HG02610 (cell line): ENCODE measurements at regions not wholly inside any gene's neighbourhood (a gene's known extent, or its start where the extent isn't known, plus 50 kb on each side); places are given as distances from the start of the nearest gene placed in this dataset.

ENCODE experiments used
- ATAC-seq: cut with Tn5 transposase; IDR thresholded peaks from one replicate; pipeline ENCODE4 v1.9.1; 2021; ENCODE audit warnings: mild to moderate bottlenecking, moderate library complexity; ENCODE audit not compliant: unreplicated experiment

DNA sequence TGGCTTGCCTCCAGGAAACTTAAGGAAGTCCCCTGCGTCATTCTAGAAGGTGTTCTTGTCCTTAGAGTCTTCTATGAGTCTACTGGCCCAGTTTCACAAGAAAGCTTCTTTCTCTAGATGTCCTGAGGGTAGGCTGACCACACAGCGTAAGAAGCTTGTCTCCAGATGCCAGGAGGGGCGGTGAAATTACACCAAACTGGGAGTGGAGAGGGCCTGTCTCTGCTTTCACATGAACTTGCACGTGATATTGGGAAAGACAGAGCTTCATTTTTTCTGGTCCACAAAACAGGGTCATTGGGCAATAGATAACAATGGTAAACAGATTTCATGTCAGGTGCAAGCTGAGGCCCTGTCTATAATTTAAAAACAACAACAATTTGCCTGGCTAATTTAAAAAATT is 85.7 kb upstream of the TBX3 start:
- ATAC-seq = no peak

- ATAC-seq = no peak
Measured at GRCh38 chr12:114767906-114768722, 84.1 kb upstream of the TBX3 start.

- ATAC-seq = no peak
Measured at GRCh38 chr12:114767084-114767760, 83.2 kb upstream of the TBX3 start.

DNA sequence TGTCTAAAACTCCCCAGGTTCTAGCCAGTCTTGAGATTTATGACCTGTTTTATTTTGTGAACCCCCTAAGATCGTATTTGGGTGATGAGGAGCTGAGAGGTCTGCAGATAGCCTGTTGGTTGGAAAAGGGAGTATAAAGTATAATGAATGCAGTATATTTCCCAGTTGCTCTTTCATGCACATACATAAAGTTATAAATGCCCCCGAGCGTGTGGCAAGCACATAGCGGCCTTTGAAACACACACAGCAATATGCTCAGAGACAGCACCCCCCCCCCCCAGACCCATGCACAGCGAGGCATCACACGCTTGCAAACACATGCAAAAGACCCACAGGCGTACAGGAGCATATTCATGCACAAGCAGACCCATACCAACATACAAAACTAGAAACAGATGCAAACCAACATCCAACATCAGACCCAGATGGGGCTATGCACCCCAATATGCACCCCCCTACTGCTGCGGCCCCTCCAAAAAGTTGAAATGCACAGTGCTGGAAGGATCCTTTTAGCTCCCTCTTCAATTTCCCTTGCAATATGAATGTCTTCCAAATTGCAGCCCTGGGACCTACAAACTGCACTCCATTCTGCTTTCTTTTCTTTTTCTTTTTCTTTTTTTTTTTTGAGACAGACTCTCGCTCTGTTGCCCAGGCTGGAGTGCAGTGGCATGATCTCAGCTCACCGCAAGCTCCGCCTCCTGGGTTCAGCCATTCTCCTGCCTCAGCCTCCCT is 82.2 kb upstream of the TBX3 start:
- no peak for ATAC-seq

DNA sequence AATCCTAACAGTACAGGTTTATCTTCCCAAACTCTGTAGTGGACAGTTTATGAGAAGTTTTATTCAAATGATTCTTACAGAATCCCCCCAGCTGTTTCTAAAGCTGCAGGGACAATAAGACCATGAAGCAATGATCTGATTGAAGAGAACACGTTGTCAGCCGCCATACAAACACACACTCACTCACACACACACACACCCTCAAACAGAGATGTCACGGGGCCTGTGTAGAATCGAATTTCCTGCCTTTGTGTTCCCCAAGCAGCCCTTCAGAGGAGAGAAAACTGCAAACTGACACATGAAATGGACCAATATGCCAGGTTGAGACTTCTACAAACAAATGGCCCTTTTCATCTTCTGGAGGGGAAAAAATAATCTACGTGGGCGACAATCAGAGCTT is 80.5 kb upstream of the TBX3 start:
- ATAC-seq = no peak

DNA sequence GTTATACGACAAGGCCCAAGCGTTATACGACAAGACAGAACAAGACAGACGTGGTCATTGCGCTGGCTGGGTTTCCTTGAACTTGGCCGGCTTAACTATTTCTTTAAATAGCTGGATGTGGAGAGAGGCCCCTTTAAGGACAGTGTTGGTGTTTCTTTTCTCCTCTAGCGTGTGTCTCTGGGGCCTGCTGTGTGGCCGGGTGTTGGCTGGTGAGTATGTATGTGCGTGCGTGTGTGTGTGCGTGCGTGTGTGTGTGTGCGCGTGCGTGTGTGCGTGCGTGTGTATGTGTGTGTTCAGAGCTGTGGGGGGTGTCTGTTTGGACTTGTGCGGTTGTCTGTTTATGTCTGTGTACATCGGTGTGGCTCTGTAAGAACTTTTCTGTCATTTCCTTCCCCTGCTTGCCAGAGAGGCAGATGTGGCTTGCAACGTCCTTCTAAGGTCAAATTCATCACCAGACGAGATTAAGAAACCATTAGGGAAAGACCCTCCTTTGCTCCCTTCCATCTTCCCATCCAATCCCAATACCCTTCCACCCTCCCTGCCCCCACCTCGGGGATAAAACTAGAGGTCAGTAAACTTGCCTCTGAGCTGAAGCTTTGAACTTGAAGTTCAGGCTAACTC is 78.6 kb upstream of the TBX3 start:
- no peak for ATAC-seq

- ATAC-seq = no peak
Measured at GRCh38 chr12:114760151-114760877, 76.3 kb upstream of the TBX3 start.

- ATAC-seq = no peak
Measured at GRCh38 chr12:114759635-114760034, 75.7 kb upstream of the TBX3 start.

DNA sequence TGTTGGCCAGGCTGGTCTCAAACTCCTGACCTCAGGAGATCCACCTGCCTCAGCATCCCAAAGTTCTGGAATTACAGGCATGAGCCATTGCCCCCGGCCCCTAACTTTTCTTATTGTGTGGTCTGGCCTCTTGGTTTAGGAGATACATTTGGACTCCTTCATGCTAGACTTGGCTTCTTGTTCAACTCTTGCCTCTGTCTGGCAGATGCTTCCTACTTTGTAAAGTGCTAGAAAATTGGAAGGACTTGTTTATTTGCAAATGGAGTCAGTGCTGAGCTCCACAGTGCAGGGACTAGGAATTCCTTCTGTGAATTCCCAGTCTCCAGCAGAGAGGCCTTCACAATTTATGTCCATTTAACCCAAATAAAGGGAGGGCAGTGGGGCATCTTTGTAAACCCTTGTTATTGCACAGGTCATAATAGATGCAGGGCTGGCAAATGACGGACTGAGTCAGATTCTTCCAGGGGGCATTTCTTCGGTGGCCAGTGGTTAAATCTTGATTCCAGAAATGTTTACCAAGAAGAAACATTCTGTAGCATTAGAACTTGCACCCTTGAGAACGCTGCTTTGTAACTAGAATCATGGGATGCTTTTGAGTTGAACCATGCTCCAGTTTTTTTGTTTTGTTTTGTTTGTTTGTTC is 73.8 kb upstream of the TBX3 start:
- ATAC-seq = no peak

DNA sequence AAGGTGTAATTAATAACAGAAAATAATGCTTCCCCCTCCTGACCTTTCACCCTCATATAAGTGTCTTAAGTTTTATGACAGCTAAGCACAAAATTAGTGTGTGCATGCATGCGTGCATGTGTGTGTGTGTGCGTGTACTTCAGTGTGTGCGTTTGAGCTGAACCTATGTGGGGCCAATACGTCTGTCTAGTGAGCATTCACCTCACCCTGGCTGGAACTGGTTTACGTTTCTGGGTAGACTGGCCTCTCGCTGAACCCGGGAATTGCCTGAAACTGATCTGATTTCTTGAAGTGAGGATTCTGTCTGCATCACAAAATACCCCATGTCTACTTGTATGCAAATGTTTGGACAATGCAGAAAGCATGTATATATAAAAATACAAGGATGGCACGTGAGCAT is 68.2 kb upstream of the TBX3 start:
- ATAC-seq = no peak

DNA sequence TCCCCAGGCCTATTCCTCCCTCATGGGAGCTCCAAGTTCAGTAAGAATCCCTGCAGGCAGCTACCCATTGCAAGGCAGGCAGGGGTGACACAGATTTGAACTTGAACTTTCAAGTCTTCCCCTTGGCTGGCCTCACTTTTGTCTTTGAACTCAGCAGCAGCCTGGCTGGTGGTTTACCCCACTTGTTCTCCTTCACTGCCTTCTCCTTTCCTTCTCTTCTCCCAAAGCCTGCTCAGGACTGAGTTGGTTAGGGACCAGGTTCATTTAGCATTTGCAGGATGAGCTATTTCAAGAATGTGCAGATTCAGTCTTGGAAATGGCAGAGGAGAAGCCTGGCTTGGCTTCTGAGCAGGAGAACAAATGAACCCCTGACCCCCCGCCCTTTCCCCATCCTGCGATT is 67.7 kb upstream of the TBX3 start:
- no peak for ATAC-seq

GRCh38 chr12:114750917-114751316 is 66.9 kb upstream of the TBX3 start:
- ATAC-seq = no peak

- no peak for ATAC-seq
Measured at GRCh38 chr12:114749065-114749464, 65.1 kb upstream of the TBX3 start.

DNA sequence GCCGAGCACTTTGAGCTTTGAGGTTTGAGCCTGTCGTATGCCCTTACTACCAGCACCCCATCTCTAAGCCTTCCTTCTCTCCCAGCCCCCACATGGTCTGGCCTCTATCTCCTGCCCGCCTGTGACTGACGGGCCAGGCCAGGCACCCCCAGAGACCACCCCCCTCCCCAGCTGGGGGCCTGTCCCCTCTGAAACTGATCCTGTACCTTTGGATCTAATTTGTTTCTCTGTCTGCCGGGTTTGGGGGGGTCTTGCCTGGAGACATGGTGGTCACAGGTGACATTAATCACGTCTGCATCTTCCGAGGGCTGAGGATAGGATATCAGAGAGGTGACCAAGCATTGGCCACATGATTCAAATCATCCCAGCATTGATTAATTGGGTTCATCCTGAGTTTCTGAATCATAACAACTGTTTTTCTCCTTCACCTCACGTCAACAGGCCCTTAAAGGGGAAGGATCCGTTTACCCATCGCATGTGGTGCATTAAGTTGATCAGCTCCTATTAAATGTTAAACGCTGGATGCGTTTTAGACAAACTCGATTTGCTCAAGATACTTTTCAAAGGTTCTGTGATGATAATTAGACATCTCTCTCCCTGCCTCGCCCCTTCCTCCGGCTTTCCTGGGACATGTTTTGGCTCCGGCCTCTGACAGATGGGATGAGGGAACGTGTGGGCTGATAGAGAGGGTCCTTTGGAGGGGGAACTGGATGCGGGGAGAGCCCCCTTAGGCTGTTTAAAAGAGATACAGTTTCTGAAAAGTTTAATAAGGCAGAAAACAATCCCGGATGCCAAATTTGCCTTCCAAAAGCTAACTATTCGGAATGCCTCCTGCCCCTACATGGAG is 63.3 kb upstream of the TBX3 start:
- no peak for ATAC-seq

DNA sequence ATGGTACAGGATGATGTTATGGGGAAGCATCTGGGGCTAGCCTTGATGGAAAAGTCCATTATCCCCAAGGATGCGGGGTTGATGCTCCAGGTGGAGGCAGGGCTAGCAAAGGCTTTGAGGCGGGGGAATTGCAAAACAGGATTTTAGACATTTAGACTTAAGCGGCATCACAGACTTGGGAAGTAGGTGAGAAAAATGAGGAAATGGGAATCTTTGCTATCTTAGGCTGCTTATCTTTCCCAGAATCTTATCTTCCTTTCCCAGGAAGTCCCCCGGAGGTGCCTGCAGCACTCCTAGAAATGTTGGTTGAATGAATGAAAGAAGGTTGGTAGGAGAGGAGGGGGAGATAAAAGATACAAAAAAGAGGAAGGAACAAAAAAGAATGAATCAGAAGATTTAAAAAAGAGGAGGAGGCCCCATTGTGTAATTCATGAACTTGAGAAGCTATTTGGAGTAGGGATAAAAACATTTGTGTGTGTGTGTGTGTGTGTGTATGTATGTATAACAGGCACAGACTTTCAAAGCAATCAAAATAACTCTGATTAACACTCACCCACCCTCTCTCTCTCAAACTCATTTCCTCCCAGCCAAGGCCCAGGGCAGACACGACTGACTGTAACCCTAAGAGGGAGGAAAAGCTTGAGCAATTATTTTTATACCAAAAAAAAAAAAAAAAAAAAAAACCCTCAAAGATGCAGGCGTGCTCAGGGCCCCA is 62.5 kb upstream of the TBX3 start:
- ATAC-seq = no peak

GRCh38 chr12:114744691-114745090 is 60.7 kb upstream of the TBX3 start:
- ATAC-seq = no peak

DNA sequence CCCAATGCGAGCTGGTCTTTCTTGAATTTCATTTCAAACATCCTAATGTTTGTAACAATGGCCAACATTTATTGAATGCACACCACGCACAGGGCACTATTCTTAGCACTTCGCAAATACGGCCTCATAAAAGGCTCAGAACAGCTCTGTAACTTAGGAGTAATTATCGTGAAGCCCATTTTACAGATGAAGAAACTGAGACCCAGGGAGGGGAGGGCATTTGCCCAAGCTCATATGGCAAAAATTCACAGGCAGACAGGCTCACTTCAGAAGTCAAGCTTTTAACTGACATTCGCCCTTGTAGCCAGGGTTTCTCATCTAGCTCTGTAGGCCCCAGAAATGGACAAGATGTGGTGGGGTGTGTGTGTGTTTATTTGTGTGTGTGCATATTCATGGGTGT is 60.3 kb upstream of the TBX3 start:
- ATAC-seq = no peak

GRCh38 chr12:114743799-114744198 is 59.8 kb upstream of the TBX3 start:
- no peak for ATAC-seq

DNA sequence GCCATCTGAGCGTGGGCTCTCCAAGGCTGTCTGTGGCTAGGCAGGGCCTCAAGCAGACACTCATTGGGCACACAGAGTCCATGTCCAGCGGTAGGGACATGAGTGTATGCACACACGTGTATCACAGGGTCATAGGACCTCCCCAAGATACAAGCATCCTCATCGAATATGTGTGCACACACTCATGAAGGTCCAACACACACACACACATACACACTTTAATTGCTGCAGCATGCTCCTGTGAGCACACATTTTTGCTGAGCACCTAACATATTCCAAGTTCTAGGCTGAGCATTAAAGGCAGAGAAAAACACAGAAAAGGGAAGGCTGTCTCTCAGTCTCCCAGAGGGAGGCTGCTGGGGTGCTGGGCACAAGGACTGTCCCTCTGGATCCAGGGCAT is 59.3 kb upstream of the TBX3 start:
- ATAC-seq = no peak
